ENCODE measurements at regions not wholly inside any gene's neighbourhood (a gene's known extent, or its start where the extent isn't known, plus 50 kb on each side); places are given as distances from the start of the nearest gene placed in this dataset.

GRCh38 chr15:31802761-31803160 lies 227.6 kb upstream of the CHRNA7 start:
- TF ChIP-seq SPI1 (IDR thresholded peaks at IDR 0.05; ENCODE audit: borderline replicate concordance, insufficient read depth, low read depth, low read length) (no peak), MLLT1 (IDR thresholded peaks at IDR 0.05) (no peak), YY1 (IDR thresholded peaks at IDR 0.05; ENCODE audit: low read depth, low read length) (no peak), PKNOX1 (IDR thresholded peaks at IDR 0.05) (no peak), USF2 (IDR thresholded peaks at IDR 0.05; ENCODE audit: borderline replicate concordance, low read depth, low read length) (no peak), GABPA (IDR thresholded peaks at IDR 0.05; ENCODE audit: low read depth) (no peak)
- ChIA-PET CTCF (no interaction called here), RAD21 (ENCODE audit: unreplicated experiment) (no interaction called here), POLR2A (no interaction called here), SMC1A (ENCODE audit: uncharacterized antibody, unreplicated experiment) (no interaction called here)
- in situ Hi-C loops (cut with MboI) (no loop called here), intact Hi-C loops (cut with micrococcal nuclease; ENCODE audit: unreplicated experiment) (loop anchor here (5.0 kb wide), 1 partner anchor 65 kb away; no protein-coding TSS in a partner anchor)
- H3K27ac ChIP-seq (ENCODE audit: control insufficient read depth, insufficient read depth), result no peak overlapping the region
- BruUV-seq (replicated peaks), result no TSS peak
- no peaks in the 10 kb centered on the region for H3K79me2 ChIP-seq (ENCODE audit: control insufficient read depth, insufficient read depth, low read length)
- H2AFZ ChIP-seq (ENCODE audit: control insufficient read depth, low read depth, low read length), result no peak overlapping the region
- H4K20me1 ChIP-seq (ENCODE audit: control insufficient read depth, insufficient read depth), result no peaks in the 10 kb centered on the region
- no peak for ATAC-seq
- WGBS (ENCODE audit: insufficient coverage, insufficient replicate concordance, low lambda C conversion rate, missing lambda C conversion rate), result 13% methylated on average over 3 of the region's 3 CpGs
- no peak for FAIRE-seq
- no peak overlapping the region for H3K4me2 ChIP-seq (ENCODE audit: control insufficient read depth, insufficient read depth)
- H3K27me3 ChIP-seq (replicated peaks in 1 of 2; ENCODE audit: control insufficient read depth in 2 of 2, insufficient read depth in 2 of 2, low read length in 1 of 2), result no peaks in the 10 kb centered on the region
- H3K4me1 ChIP-seq (ENCODE audit: control insufficient read depth, insufficient read depth, low read length), result peaks cover 15% of the 10 kb centered on the region
- no peaks in the 10 kb centered on the region for H3K9me3 ChIP-seq (replicated peaks; ENCODE audit: control insufficient read depth, insufficient read depth, low read length)
- no peak overlapping the region for H3K4me3 ChIP-seq
- no peaks in the 10 kb centered on the region for H3K36me3 ChIP-seq (ENCODE audit: control insufficient read depth in 2 of 2, insufficient read depth in 2 of 2, low read length in 1 of 2)
- DNase-seq (ENCODE audit: low read depth, low spot score), result no peak
- no peak overlapping the region for H3K9ac ChIP-seq (ENCODE audit: control insufficient read depth, insufficient read depth, low read length)

Measured in GM12878 (cell line).